GM18499 (cell line): ENCODE measurements at regions not wholly inside any gene's neighbourhood (a gene's known extent, or its start where the extent isn't known, plus 50 kb on each side); places are given as distances from the start of the nearest gene placed in this dataset.

Source experiments
- ATAC-seq: cut with Tn5 transposase; IDR thresholded peaks from one replicate; pipeline ENCODE4 v1.9.1; 2021; ENCODE audit warnings: moderate number of reproducible peaks; ENCODE audit not compliant: insufficient read depth, unreplicated experiment

GRCh38 chr1:193311226-193311948, 125.0 kb upstream of the B3GALT2 start:
- no peak for ATAC-seq

- no peak for ATAC-seq
Measured at GRCh38 chr1:193310564-193310963, 124.2 kb upstream of the B3GALT2 start.

DNA sequence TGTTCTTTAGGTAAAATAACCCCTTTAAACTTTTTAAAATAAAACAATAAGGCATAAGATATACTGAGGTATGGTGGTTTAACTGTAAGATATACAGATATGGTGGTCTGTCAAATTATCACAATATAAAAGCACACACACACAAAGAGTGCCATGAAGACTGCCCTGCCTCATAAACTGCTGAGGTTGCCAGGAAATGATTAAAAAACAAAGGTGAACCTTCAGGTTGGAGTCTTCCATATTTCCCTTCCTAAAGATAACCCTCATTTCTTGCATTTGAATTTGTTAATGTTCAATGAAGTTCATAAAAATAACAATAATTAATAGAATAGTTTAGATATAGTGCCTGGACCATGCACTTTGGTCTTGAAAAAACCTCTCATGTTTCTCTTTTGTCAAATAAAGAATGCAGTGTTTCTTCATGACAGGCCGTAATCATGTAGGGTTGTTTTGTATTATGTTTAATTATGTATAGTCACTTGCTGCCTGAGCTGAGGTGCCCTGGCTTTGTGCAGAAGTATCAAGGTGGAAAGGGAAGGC, 123.6 kb upstream of the B3GALT2 start:
- ATAC-seq, result no peak

- ATAC-seq, result no peak
Measured at GRCh38 chr1:193308438-193308837, 122.0 kb upstream of the B3GALT2 start.

DNA sequence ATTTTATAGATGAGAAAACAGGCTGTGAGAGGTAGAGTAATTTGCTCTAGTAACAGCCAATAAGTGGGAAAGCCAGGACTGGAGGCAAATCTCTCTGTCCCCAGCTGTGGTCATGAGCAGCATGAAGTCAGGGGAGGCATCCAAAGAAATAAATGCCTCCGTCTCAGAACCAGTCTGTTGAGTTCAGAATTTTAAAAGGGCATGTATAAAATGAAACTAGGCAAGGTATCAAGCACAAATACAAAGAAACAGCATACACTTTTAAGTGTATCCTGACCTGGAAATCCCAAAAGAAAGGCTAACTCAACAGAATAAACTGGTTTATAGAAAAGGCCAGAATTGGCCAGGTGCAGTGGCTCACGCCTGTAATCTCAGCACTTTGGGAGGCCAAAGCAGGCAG, 120.0 kb upstream of the B3GALT2 start:
- no peak for ATAC-seq
